ENCODE measurements at regions not wholly inside any gene's neighbourhood (a gene's known extent, or its start where the extent isn't known, plus 50 kb on each side); places are given as distances from the start of the nearest gene placed in this dataset.

DNA sequence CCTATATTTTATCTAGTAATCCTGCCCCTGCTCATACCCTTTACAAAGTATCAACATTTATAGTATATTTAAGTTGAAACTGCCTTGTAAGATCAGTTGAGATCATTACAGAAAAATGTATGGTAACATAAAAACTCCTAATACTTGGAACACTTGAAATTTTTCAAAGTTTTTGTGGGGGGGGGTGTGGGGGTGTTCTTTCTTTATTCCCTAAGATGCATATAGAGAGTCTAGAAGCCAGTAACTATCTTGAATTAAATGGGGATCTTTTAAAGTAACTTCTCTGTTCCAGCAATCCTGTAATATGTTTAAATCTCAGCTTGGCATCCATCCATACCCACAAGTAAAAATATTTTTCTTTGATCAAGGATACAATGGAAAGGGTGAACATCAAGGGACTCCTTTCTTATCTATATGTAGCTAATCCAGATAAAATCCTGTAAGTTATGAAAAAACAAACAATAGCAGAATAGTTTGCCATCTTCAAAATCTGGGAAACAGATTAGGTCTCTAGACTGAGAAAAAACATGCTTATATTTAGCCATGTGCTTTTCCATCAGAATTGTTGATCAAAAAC, 455.3 kb downstream of the MEIS1 start:
- H3K4me2 ChIP-seq (ENCODE audit: low read length), result no peak overlapping the region
- no peaks in the 10 kb centered on the region for H4K20me1 ChIP-seq (ENCODE audit: control insufficient read depth, insufficient read depth, low read depth, low read length)
- H3K27ac ChIP-seq (ENCODE audit: low read depth, low read length), result no peak overlapping the region
- H3K36me3 ChIP-seq (ENCODE audit: control insufficient read depth, low read length), result no peaks in the 10 kb centered on the region
- H3K27me3 ChIP-seq (ENCODE audit: control insufficient read depth, low read length), result no peaks in the 10 kb centered on the region
- H3F3A ChIP-seq (ENCODE audit: control insufficient read depth, insufficient read depth), result no peaks in the 10 kb centered on the region
- H3K79me2 ChIP-seq (ENCODE audit: control insufficient read depth, low read length), result no peaks in the 10 kb centered on the region
- H3K4me3 ChIP-seq (ENCODE audit: low read length), result no peak overlapping the region
- H3K9me2 ChIP-seq (replicated peaks; ENCODE audit: control insufficient read depth, low read length), result no peaks in the 10 kb centered on the region
- no peaks in the 10 kb centered on the region for H3K4me1 ChIP-seq (ENCODE audit: control insufficient read depth, low read length)
- TF ChIP-seq, protein P1, sequence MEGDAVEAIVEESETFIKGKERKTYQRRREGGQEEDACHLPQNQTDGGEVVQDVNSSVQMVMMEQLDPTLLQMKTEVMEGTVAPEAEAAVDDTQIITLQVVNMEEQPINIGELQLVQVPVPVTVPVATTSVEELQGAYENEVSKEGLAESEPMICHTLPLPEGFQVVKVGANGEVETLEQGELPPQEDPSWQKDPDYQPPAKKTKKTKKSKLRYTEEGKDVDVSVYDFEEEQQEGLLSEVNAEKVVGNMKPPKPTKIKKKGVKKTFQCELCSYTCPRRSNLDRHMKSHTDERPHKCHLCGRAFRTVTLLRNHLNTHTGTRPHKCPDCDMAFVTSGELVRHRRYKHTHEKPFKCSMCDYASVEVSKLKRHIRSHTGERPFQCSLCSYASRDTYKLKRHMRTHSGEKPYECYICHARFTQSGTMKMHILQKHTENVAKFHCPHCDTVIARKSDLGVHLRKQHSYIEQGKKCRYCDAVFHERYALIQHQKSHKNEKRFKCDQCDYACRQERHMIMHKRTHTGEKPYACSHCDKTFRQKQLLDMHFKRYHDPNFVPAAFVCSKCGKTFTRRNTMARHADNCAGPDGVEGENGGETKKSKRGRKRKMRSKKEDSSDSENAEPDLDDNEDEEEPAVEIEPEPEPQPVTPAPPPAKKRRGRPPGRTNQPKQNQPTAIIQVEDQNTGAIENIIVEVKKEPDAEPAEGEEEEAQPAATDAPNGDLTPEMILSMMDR (IDR thresholded peaks at IDR 0.05; ENCODE audit: low read depth, low read length, poor library complexity, severe bottlenecking), result no peak
- no peak for TF ChIP-seq EZH2phosphoT487 (IDR thresholded peaks at IDR 0.05; ENCODE audit: borderline replicate concordance, low read length)
- no peaks in the 10 kb centered on the region for H3K9me3 ChIP-seq (ENCODE audit: control insufficient read depth, insufficient read depth, low read length)

DNA sequence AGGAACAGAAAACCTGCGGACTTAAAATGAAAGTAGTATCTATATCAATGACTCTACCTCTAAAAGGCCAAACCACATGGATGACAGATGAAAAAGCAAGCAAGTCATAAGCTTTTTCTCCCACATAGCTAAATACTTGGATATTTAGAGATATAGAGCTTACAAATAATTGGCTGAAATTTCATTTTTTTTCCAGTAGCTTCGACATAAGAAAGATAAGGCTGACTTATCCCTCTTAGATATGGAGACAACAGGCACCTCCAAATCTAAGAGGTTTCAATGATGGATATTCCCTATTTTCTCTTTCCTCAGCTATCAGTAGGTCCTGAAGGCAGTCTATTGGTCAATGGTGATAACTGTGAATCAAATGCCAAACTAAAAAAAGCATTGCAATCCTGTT, 460.3 kb downstream of the MEIS1 start:
- no peaks in the 10 kb centered on the region for H3K9me3 ChIP-seq (ENCODE audit: control insufficient read depth, insufficient read depth, low read length)
- H4K20me1 ChIP-seq (ENCODE audit: control insufficient read depth, insufficient read depth, low read depth, low read length), result no peaks in the 10 kb centered on the region
- no peaks in the 10 kb centered on the region for H3K27me3 ChIP-seq (ENCODE audit: control insufficient read depth, low read length)
- H3K4me3 ChIP-seq (ENCODE audit: low read length), result no peak overlapping the region
- no peak overlapping the region for H3K4me2 ChIP-seq (ENCODE audit: low read length)
- no peaks in the 10 kb centered on the region for H3F3A ChIP-seq (ENCODE audit: control insufficient read depth, insufficient read depth)
- H3K36me3 ChIP-seq (ENCODE audit: control insufficient read depth, low read length), result no peaks in the 10 kb centered on the region
- H3K27ac ChIP-seq (ENCODE audit: low read depth, low read length), result no peak overlapping the region
- no peaks in the 10 kb centered on the region for H3K79me2 ChIP-seq (ENCODE audit: control insufficient read depth, low read length)
- TF ChIP-seq, protein P1 (IDR thresholded peaks at IDR 0.05; ENCODE audit: low read depth, low read length, poor library complexity, severe bottlenecking), result no peak
- TF ChIP-seq EZH2phosphoT487 (IDR thresholded peaks at IDR 0.05; ENCODE audit: borderline replicate concordance, low read length), result no peak
- H3K4me1 ChIP-seq (ENCODE audit: control insufficient read depth, low read length), result no peaks in the 10 kb centered on the region
- no peaks in the 10 kb centered on the region for H3K9me2 ChIP-seq (replicated peaks; ENCODE audit: control insufficient read depth, low read length)

DNA sequence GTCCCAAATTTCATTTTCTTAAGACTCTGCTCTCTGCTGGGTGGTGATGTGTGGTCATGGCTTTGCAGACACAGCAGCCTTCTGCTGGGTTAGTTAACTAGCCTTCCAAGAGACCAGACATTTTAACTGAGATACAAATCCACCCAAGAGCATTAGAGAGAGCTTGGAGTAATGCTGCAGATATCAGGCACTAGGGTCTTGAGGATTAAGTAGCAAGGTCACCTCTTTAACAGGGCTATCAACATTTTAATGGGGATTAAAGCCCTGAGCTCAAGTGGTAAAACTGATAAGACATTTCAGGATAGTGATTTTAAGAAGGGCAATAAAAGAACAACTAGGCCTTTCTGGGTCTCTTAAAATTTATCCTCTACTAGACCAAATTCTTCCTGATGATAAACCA, 461.2 kb downstream of the MEIS1 start:
- H3K27me3 ChIP-seq (ENCODE audit: control insufficient read depth, low read length), result no peaks in the 10 kb centered on the region
- TF ChIP-seq, protein P1 (IDR thresholded peaks at IDR 0.05; ENCODE audit: low read depth, low read length, poor library complexity, severe bottlenecking), result no peak
- no peak for TF ChIP-seq EZH2phosphoT487 (IDR thresholded peaks at IDR 0.05; ENCODE audit: borderline replicate concordance, low read length)
- H3K4me2 ChIP-seq (ENCODE audit: low read length), result no peak overlapping the region
- H3K9me2 ChIP-seq (replicated peaks; ENCODE audit: control insufficient read depth, low read length), result no peaks in the 10 kb centered on the region
- no peaks in the 10 kb centered on the region for H3K9me3 ChIP-seq (ENCODE audit: control insufficient read depth, insufficient read depth, low read length)
- H3K4me1 ChIP-seq (ENCODE audit: control insufficient read depth, low read length), result no peaks in the 10 kb centered on the region
- no peaks in the 10 kb centered on the region for H3K79me2 ChIP-seq (ENCODE audit: control insufficient read depth, low read length)
- H4K20me1 ChIP-seq (ENCODE audit: control insufficient read depth, insufficient read depth, low read depth, low read length), result no peaks in the 10 kb centered on the region
- H3F3A ChIP-seq (ENCODE audit: control insufficient read depth, insufficient read depth), result no peaks in the 10 kb centered on the region
- H3K4me3 ChIP-seq (ENCODE audit: low read length), result no peak overlapping the region
- no peaks in the 10 kb centered on the region for H3K36me3 ChIP-seq (ENCODE audit: control insufficient read depth, low read length)
- no peak overlapping the region for H3K27ac ChIP-seq (ENCODE audit: low read depth, low read length)
